Colonic mucosa (tissue), 4 donors: ENCODE measurements at regions not wholly inside any gene's neighbourhood (a gene's known extent, or its start where the extent isn't known, plus 50 kb on each side); places are given as distances from the start of the nearest gene placed in this dataset.

Experiments used
- DNase-seq: peaks from one replicate; pipeline ENCODE4 v3.0.0-alpha.2; 2020
- H3K27ac ChIP-seq: fragments of 200-600 bp; one replicate; pipeline ENCODE4 v1.8.0; 2021
- H3K27me3 ChIP-seq: fragments of 200-600 bp; one replicate; pipeline ENCODE4 v1.8.0; 2021
- H3K36me3 ChIP-seq: fragments of 200-600 bp; one replicate; pipeline ENCODE4 v1.8.0; 2021
- H3K4me1 ChIP-seq: fragments of 200-600 bp; one replicate; pipeline ENCODE4 v1.8.0; 2021; ENCODE audit warnings: mild to moderate bottlenecking
- H3K4me3 ChIP-seq: fragments of 200-600 bp; one replicate; pipeline ENCODE4 v1.8.0; 2021
- H3K9ac ChIP-seq, 2 donors: one replicate each; pipeline ENCODE4 v1.7.0; 2013; ENCODE audit warnings: control low read depth in 2 of 2, low read depth in 2 of 2, low read length in 2 of 2
- H3K9me3 ChIP-seq: fragments of 200-600 bp; one replicate; pipeline ENCODE4 v1.8.0; 2021
- CTCF ChIP-seq: fragments of 200-600 bp; IDR thresholded peaks from one replicate; pipeline ENCODE4 v1.8.0; 2022; ENCODE audit warnings: antibody characterized with exemption, mild to moderate bottlenecking
- intact Hi-C: fragments of 100-400 bp; cut with DNase I; formaldehyde crosslinking; loops from one replicate; pipeline ENCODE4 v1.14.1; 2022
- donor health status: healthy.
- donor health status: DM: no; HTN: no; CAD: no.
- donor health status: DM: no; HTN: no; CAD: no.

DNA sequence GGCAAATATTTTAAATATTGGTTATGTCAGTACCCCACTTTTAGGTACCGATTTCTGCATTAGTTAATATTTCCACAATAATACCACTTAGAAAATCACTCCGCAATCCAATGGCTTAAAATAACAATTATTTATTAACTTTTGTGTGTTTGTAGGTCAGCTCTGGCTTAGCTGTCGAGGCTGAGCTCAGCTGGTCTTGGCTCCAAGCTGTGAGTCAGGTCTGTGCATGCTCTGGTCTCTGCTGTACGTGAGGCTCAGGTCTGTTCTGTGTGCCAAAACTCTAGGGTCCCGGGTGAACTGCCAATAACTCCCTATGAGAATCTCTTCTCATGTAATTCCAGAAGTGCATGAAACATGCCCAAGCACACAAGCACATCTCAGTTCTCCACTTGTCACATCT is 245.8 kb upstream of the GK2 start:
- intact Hi-C loops: no loop called here
- H3K9me3 ChIP-seq: no peaks in the 10 kb centered on the region
- H3K27ac ChIP-seq: no peak overlapping the region
- no peak overlapping the region for H3K4me3 ChIP-seq
- H3K27me3 ChIP-seq: no peaks in the 10 kb centered on the region
- no peaks in the 10 kb centered on the region for H3K36me3 ChIP-seq
- peaks cover 3% of the 10 kb centered on the region for H3K4me1 ChIP-seq
- no peak overlapping the region for H3K9ac ChIP-seq
- DNase-seq: no peak
- no peak for TF ChIP-seq CTCF

GRCh38 chr4:79652738-79653137 is 244.7 kb upstream of the GK2 start:
- Histone ChIP-seq H3K9me3 (no peaks in the 10 kb centered on the region), H3K36me3 (no peaks in the 10 kb centered on the region), H3K9ac (no peak overlapping the region), H3K4me1 (peaks cover 3% of the 10 kb centered on the region), H3K4me3 (no peak overlapping the region), H3K27ac (no peak overlapping the region), H3K27me3 (no peaks in the 10 kb centered on the region)
- TF ChIP-seq CTCF: no peak
- DNase-seq: no peak
- intact Hi-C loops: no loop called here

DNA sequence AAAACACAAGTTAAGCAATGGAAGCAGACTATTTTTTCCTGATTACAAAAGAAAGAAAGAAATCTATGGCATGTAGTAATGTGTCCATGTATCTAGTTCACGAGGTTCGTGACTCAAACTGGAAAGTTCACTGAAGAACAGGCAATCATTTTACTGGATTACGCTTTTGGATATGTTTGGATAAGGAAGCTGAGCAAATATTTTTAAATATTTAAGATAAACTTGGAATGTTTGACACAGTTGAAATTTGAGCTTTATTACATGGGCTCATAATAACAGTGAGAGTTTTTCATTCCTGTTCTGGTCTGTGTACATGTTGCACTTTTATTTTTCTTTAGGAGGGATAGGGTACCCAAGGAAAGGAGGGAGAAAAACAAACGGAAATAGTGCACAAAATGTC is 244.2 kb upstream of the GK2 start:
- intact Hi-C loops: no loop called here
- DNase-seq: no peak

GRCh38 chr4:79651456-79651855 is 243.4 kb upstream of the GK2 start:
- Histone ChIP-seq H3K27ac (peak overlapping the region; percentile 33), H3K4me3 (no peak overlapping the region), H3K27me3 (no peaks in the 10 kb centered on the region), H3K9ac (no peak overlapping the region), H3K9me3 (no peaks in the 10 kb centered on the region), H3K36me3 (no peaks in the 10 kb centered on the region), H3K4me1 (peaks cover 3% of the 10 kb centered on the region)
- TF ChIP-seq CTCF: no peak
- no peak for DNase-seq
- intact Hi-C loops: no loop called here

More for the DNA sequence above, 244.2 kb upstream of the GK2 start:
- Histone ChIP-seq H3K36me3 (no peaks in the 10 kb centered on the region), H3K9ac (no peak overlapping the region), H3K4me1 (peaks cover 3% of the 10 kb centered on the region), H3K4me3 (no peak overlapping the region), H3K9me3 (no peaks in the 10 kb centered on the region), H3K27ac (no peak overlapping the region), H3K27me3 (no peaks in the 10 kb centered on the region)
- TF ChIP-seq CTCF: no peak

- no peaks in the 10 kb centered on the region for H3K27me3 ChIP-seq
- no peak for TF ChIP-seq CTCF
- no peaks in the 10 kb centered on the region for H3K9me3 ChIP-seq
- H3K36me3 ChIP-seq: no peaks in the 10 kb centered on the region
- DNase-seq: no peak
- no peak overlapping the region for H3K4me3 ChIP-seq
- no peak overlapping the region for H3K9ac ChIP-seq
- intact Hi-C loops: no loop called here
- H3K27ac ChIP-seq: peak overlapping the region; percentile 33
- peaks cover 3% of the 10 kb centered on the region for H3K4me1 ChIP-seq
Observed at GRCh38 chr4:79650794-79651431, 242.9 kb upstream of the GK2 start.
